ENCODE measurements at regions not wholly inside any gene's neighbourhood (a gene's known extent, or its start where the extent isn't known, plus 50 kb on each side); places are given as distances from the start of the nearest gene placed in this dataset.

- TF ChIP-seq CTCF (conservative IDR thresholded peaks at IDR 0.05): no peak
- no peak for TF ChIP-seq ZFX (IDR thresholded peaks at IDR 0.05)
Observed at GRCh38 chrX:138031715-138032114, 465.8 kb downstream of the ZIC3 start.

Measured in C4-2B (cell line).